ENCODE measurements at regions not wholly inside any gene's neighbourhood (a gene's known extent, or its start where the extent isn't known, plus 50 kb on each side); places are given as distances from the start of the nearest gene placed in this dataset.
"Not testable (repeated sequence)": the region's sequence is repeated elsewhere in the genome, so short reads cannot be mapped to it uniquely, and the experiment has no call there.

DNA sequence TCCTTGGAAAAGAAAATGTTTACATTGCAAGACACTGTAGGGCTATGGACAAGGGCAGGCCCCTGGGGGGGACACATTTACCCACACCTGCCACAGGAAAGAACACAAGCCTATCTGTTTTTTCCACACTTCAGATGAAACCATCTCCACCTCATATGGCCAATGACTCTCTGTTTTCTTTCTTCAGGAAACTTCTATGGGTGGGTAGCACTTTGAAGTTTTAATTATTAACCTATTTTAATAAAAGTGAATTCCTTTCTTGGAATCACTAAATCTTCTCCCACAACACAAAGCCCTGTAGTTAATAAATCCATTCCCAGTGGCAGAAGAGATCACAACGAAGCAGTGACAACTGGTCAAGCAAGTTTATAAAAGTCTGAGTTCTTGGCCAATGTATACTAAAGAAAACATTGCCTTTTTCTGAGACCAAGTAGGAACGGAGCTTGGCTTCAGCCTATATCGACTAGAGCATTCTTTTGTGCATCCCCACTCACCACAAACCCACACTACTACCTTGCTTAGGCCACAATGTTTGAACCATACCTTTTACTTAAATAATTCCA lies 125.1 kb upstream of the CARMIL1 start:
- TF ChIP-seq, protein P1, sequence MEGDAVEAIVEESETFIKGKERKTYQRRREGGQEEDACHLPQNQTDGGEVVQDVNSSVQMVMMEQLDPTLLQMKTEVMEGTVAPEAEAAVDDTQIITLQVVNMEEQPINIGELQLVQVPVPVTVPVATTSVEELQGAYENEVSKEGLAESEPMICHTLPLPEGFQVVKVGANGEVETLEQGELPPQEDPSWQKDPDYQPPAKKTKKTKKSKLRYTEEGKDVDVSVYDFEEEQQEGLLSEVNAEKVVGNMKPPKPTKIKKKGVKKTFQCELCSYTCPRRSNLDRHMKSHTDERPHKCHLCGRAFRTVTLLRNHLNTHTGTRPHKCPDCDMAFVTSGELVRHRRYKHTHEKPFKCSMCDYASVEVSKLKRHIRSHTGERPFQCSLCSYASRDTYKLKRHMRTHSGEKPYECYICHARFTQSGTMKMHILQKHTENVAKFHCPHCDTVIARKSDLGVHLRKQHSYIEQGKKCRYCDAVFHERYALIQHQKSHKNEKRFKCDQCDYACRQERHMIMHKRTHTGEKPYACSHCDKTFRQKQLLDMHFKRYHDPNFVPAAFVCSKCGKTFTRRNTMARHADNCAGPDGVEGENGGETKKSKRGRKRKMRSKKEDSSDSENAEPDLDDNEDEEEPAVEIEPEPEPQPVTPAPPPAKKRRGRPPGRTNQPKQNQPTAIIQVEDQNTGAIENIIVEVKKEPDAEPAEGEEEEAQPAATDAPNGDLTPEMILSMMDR (conservative IDR thresholded peaks at IDR 0.05; ENCODE audit: low read length): no peak
- DNase-seq (ENCODE audit: low read depth): no peak
- H3K4me3 ChIP-seq (ENCODE audit: low read length): no peak overlapping the region

DNA sequence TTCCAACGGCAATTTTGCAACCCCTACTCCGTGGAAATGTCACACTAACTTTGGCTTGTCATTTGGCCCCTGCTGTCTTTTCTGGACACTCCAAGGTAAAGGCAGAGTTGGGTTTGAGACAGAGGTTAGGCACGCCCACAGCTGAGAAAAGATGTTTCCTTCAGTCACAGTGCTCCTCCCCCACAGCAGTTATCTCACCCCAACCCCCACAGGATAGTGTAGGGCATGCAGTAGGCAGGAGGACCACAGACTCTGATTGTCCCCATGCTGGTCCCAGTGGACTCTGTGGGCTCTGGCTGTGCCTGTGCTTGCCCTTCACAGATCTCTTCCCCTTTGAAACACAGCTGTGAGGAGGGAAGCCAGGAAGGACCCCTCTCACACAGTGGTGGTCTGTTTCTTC lies 124.0 kb upstream of the CARMIL1 start:
- TF ChIP-seq, protein P1 (conservative IDR thresholded peaks at IDR 0.05; ENCODE audit: low read length): no peak
- no peak for DNase-seq (ENCODE audit: low read depth)
- no peak overlapping the region for H3K4me3 ChIP-seq (ENCODE audit: low read length)

DNA sequence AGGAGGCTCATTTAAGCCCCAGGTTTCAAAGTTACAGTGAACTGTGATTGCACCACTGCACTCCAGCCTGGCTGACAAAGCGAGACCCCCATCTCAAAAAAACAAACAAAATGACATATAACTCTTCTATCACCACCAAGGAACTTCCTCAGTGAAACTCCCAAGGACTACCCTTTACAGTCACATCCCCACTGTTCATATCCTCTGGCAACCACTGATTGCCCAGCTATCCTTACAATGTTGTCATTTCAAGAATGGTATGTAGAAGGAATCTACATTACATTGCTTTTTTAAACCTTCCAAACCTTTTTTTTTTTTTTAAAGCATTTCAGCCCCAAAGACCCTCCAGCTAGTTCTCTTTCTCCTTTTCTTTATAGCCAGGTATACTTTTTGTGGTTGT lies 123.1 kb upstream of the CARMIL1 start:
- DNase-seq (ENCODE audit: low read depth): peak; percentile 40
- no peak overlapping the region for H3K4me3 ChIP-seq (ENCODE audit: low read length)
- TF ChIP-seq, protein P1 (conservative IDR thresholded peaks at IDR 0.05; ENCODE audit: low read length): no peak

DNA sequence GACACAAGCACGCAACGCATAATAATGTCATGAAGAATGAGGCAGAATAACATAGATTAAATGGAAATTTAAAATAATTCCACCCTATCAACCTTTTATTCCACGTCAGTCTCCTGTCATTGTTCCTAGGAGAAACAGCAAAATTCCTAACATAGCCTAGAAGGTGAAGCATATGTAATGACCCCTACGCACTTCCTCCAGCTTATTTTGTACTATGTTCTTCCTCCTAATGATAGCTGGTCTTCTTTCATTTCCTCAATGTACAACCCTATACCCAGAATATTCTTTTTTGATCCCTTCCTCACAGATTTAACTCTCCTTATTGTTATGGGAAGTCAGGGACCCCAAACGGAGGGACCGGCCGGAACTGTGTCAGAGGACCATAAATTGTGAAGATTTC lies 122.0 kb upstream of the CARMIL1 start:
- TF ChIP-seq, protein P1 (conservative IDR thresholded peaks at IDR 0.05; ENCODE audit: low read length): no peak
- DNase-seq (ENCODE audit: low read depth): no peak

DNA sequence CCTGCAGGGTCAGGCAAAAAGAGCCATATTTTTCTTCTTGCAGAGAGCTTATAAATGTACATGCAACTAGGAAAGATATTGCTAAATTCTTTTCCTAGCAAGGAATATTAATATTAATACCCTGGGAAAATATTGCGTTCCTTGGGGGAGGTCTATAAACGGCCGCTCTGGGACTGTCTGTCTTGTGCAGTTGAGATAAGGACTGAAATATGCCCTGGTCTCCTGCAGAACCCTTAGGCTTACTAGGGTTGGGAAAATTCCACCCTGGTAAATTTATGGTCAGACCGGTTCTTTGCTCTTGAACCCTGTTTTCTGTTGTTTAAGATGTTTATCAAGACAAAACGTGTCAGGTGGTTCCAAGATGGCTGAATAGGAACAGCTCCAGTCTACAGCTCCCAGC lies 121.3 kb upstream of the CARMIL1 start:
- TF ChIP-seq, protein P1 (conservative IDR thresholded peaks at IDR 0.05; ENCODE audit: low read length): no peak
- DNase-seq (ENCODE audit: low read depth): no peak
- H3K4me3 ChIP-seq (ENCODE audit: low read length): no peak overlapping the region

More for the DNA sequence above, 122.0 kb upstream of the CARMIL1 start:
- H3K4me3 ChIP-seq (ENCODE audit: low read length): no peak overlapping the region

DNA sequence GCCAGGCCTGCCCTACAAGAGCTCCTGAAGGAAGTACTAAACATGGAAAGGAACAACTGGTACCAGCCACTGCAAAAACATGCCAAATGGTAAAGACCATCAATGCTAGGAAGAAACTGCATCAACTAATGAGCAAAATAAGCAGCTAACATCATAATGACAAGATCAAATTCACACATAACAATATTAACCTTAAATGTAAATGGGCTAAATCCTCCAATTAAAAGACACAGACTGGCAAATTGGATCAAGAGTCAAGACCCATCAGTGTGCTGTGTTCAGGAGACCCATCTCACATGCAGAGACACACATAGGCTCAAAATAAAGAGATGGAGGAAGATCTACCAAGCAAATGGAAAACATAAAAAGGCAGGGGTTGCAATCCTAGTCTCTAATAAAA lies 119.0 kb upstream of the CARMIL1 start:
- H3K4me3 ChIP-seq (ENCODE audit: low read length); DNase-seq (ENCODE audit: low read depth): not testable (repeated sequence)

DNA sequence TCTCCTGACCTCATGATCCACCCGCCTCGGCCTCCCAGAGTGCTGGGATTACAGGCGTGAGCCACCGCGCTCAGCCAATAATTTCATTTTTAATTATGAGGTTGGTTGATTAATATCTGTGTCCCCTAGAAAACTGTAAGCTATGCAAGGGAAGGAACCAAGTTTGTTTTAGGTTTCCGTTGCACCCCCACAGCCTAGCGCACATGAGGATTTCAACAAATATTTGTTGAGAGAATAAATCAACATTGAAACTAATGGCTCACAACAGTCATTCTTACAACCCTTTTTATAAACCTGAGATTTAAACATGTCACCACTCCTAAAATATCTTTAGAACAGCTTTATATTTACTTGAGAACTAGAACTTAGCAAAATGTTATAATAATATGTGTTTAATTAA lies 114.0 kb upstream of the CARMIL1 start:
- DNase-seq (ENCODE audit: low read depth): no peak
- no peak overlapping the region for H3K4me3 ChIP-seq (ENCODE audit: low read length)
- TF ChIP-seq, protein P1 (conservative IDR thresholded peaks at IDR 0.05; ENCODE audit: low read length): no peak

DNA sequence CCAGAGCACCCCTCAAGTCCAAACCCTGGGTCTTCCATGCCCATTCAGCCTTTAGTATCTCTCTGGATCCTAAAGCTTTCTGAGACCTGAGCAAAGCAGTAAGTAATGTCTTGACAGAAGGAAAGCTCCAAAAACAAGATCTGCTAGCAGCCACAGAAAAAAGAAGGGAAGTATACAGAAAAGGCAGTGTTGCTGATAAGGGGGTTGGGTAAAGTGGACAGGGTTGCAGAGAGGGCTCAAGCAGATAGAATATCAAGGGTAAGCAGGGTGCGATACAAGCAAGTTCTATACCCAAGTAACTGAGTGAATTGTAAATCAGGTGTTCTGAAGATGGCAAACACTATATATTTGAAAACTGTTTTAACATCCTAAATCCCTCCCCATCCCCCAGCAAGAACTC lies 113.4 kb upstream of the CARMIL1 start:
- DNase-seq (ENCODE audit: low read depth): no peak
- H3K4me3 ChIP-seq (ENCODE audit: low read length): no peak overlapping the region
- TF ChIP-seq, protein P1 (conservative IDR thresholded peaks at IDR 0.05; ENCODE audit: low read length): no peak

All from AG10803 (cell line).